Fibroblast of skin of abdomen (primary cell): ENCODE measurements at regions not wholly inside any gene's neighbourhood (a gene's known extent, or its start where the extent isn't known, plus 50 kb on each side); places are given as distances from the start of the nearest gene placed in this dataset.
"Not testable (repeated sequence)": the region's sequence is repeated elsewhere in the genome, so short reads cannot be mapped to it uniquely, and the experiment has no call there.

ENCODE experiments used
- DNase-seq: peaks from one replicate; pipeline ENCODE4 v3.0.0-alpha.2; 2013

DNA sequence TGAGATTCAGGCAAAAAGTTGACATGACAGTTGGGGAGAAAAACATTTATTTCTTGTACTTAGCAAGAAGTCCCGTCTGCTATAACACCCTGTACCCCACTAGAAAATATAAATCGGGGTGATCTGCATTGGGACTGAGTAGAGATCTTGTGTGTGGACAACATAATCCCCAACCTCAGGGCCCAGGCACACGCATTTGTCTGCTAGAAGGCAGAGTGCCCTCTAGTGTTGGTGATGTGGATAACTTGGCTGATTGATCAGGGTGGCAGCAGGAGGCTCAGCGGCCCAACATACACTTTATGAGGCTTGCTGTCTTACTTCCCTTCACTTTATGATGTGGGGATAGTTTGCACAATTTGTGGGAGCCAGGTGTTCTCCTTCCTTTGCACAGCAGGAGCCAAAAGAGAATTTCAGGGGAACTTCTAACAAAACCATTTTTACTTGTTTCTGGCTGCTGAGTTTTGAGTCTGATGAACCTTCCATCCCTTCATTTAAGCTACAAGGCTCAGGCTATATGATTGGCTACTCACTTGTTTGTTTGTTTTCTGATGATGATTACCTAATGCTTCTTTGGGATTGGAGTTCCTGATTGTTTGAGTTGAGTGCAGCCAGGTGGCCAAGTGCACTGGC is 263.2 kb downstream of the DMAC1 start:
- DNase-seq = peak; percentile 39

DNA sequence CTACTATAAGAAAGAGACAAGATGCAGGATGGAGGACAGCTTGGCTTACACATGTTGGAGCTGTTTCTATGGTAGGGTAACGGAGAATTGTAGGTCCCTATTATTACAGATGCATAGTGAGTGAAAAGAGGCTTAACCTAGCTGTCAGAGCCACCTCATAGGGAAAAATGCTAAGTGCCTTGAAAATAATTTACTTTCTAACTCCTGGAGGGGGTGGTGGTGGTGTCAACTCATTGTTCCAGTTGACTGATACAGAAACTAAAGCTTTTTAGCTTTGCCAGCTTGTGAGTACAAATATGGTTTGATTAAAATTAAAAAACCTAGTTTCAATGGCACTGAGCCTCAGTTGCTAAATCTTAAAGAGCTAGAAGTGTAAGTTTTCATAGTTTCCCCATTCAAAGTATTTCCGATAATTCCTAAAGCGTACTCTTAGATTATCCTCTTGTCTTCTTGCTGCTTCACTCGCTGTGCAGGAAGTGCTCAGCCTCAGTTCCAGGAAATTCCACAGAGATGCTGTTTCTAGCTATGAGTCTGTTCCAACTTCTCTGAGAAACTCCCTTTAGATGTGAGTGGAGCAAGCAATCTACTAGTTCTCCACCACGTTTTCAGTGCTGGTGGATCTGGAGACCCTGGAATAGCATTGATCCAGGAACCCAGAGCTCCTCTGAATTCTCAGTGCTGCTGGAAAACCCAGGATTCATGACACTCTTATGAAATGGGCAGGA is 265.2 kb downstream of the DMAC1 start:
- DNase-seq = no peak

DNA sequence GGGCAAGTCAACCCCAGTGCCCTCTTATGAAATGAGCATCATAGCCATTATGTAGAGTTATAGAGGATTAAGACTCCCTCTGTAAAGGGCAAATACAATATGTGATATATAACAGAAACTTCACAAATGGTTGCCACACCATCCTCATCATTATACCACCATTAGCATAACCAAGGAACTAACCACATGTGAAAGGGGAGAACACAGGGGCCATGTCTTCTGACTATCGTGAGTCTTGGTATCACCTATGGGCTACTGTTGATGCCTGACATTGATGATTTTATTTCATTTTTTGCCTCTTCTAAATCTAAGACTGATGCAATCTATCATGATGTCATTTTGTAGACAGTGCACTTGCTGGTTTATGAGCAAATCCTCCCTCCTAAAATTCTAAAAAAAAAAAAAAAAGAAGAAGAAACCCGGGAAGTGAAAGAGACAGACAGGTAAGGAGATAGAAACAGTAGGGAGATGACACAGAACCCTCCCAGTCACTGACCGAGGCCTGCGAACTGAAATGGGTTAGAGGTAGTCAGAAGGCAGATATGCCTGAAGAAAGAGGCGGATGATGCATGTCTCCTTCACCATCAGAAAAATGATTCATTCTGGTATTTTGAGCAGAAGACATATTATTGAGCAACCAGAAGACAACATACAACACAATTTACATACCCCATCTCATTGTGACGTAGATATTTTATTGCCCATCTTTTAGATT is 266.0 kb downstream of the DMAC1 start:
- no peak for DNase-seq

DNA sequence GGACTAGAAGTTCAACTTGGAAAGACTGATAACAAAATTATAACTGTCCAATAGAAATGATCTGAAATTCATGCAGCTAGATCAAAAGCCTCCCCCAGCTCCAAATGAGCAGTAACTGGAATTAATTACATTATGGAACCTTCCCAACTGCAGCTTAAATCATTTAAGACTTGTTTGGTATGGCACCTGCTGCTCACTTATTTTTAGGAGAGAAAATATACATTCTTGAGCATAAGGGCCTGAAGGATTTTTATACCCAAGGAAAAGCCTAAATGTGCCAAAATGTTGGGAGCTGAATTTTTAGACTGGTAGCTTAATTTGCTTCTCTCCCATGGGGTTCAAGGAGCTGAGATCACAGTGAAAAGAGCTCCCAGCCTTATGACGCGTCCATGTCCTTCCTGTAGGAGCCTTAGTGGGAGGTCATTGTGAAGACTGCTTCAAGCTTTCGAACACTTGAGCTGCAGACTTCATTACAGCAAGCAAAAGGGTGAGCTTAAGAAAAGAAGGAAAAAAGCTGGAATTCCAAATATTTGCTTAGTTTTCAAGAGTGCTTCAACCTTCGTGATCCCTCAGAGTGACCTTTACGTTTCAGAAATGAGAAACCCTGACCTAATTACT is 276.0 kb downstream of the DMAC1 start:
- no peak for DNase-seq

DNA sequence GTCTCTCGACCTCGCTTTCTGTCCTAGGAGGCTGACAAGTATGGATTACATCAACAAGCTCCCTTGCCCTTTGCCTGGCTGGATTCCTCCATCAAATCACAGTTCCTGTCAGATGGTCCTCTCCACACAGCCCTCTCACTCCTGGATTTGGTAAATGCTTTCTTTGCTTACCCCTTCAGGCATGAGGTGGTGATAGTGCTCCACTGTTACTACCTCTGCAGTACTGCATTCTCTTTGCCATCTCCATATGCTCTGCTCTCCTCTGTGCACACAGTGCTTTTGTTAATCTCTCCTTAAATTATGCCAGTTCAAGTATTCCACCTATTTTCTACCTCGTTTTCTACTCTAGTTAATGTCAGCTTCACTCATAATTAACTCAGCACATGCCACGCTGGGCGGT is 279.2 kb downstream of the DMAC1 start:
- DNase-seq = no peak

DNA sequence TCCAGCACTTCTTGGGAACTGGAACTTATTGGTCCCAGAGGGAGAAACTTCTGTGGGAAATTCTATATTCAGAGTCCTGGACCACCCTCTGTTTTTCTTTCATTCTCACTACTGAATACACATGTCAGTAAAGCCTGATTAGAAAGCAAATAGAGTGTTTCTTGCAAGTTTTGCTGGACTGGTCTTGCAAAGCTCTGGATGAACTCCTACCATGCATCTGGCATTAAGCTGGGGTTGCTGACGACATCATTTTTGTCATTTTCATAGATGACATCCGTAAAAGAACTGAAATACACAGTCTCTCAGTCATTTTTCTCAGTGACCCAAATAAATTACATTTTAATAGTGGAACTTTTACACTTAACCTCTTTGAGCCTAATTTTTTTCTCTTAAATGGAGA is 283.2 kb downstream of the DMAC1 start:
- no peak for DNase-seq

DNA sequence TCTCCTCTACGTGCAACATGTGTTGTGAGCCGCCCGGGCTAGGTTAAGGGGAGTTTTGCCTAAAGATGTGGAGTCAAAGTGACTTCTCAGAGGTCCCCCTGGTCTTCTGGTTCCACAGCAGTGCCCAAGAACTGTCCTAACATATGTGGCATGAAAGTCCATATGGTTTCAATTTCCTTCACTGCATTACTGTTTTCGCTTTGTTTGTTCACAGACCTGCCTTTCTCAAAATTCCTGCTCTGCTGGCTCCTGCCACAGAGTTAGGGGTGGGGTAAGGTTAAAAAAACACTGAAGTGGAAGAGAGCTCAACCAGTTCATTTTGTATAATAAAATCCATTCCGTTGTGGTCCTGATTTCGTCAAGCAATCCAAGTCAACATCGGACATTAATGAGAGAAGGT is 289.4 kb downstream of the DMAC1 start:
- DNase-seq = no peak

DNA sequence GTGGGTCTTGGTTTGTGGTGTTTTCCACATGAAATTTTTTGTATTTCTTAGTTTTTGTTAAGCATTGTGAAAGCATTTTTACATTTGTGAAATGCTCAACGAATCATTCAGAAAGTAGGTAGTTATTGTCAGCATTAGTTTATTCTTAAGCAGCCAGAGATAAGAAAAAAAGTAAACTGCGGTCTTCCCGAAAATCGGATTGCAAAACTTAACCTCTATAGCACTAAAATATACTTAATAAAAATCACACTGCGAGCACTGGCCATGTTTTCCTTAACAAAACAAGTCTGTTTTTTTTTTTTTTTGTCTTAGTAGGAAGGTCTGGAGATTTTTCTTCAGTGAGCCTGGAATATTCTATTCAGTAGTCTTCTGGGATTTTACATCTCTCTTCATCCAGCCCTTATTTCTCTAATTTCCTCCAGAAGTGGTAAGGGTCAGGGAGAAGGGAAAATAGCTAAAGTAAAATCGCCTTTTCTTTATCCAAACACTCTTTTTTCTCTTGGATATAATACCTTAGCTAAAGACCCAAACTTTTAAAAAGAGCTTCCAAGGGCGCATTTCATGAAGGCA is 289.9 kb downstream of the DMAC1 start:
- peak; percentile 2 for DNase-seq

DNA sequence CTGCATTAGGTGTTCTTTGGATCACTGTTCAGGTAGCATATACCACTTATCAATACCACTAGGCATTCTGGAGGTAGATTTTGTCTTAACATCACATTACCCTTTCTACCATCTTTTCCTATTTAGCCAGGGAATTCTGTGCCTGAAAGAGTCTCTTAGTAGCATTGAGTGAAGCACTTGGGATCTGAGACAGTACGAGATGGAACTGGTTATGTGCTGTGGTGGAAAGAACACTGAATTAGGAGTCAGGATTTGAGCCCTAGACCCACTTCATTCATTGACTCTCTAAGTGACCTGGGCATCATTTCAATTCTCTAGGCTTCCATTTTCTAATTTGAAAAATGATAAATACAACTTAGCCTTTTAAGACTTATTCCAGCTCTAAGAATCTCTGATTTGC is 291.1 kb downstream of the DMAC1 start:
- DNase-seq = no peak

DNA sequence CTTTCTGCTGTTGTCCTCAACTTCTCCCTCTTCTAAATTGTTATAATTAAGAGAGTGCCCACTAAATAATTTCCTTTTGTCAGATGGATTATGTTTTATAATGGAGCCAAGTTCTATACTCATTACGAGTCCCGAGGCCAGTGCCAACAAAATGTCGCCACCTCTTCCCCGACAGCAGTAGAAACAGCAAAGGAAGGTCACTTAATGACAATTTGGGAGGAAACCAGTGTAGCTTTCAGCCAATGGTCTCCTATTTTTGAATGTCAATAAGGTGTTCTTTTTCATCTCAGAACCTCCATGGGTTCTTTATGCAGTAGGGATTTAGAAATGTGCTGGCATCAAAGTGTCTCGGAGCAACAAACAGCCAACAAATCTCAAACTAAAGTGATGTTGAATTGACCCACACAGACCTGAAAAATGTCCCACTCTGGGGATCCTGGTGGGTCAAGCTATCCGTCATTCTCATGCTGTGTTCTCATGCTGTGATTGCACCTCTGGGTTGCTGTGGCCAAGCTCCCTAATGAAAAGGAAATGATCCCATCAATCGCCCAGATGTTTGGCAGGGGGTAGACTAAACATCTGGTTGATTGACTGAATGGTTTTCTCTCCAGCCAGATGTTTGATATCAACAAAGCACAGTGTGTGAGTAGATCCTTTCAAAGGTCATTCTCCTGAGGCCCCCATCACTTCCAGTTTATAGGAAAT is 291.9 kb downstream of the DMAC1 start:
- no peak for DNase-seq

DNA sequence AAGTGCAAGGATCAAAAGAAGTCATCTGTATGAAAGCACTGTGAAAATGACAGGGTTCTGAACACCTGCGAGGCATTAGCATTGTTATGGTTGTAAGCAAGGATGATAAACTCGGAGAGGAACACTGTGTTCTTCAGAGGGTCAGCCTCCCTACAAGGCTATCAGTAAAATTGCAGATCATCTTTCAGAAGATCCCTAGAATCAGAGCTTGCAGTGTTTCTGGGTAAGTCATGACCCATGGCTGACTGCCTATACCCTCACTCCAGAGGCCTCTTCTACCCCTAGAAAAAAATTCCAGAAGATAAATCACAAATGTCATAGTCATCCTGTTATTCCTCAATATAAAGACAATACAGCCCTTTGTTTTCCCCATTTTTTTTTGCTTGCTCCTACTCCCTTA is 292.6 kb downstream of the DMAC1 start:
- DNase-seq = no peak

DNA sequence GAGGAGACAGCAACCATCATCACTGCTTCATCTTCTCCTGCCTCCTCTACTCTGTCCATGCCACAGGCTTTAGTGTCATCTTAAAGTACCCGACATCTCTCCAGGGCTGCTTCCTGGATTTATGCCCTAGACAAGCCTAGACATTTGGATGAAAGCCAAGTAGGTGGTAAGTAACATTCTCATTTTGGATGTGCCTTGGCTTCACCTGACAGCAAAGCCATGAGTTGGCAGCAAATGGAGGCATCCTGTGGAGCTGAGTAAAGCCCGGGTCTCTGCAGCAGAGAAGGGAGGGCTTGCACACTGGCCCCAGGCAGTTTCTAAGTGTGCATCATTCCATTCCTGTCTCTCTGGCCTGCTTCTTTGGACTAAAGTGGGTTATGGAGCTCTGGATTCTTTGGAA is 299.1 kb downstream of the DMAC1 start:
- no peak for DNase-seq

DNA sequence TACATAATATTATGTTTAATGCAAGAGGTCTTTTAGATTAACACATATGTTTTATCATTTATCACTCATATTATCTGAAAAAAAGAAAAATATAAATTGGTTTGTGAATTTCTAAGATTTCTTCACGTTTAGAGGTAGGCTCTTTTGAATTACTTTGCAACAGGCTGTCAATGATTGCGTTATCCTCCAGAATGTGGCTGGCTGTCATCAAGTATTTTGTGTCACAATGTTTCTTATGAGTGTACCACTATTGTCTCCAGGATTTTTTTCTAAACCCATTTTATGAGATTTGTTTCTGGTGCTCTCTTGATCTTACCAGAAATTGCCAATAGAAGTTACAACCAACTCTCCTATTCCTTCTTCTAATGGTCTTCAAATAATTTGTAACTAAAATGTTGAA is 307.9 kb downstream of the DMAC1 start:
- DNase-seq = no peak

DNA sequence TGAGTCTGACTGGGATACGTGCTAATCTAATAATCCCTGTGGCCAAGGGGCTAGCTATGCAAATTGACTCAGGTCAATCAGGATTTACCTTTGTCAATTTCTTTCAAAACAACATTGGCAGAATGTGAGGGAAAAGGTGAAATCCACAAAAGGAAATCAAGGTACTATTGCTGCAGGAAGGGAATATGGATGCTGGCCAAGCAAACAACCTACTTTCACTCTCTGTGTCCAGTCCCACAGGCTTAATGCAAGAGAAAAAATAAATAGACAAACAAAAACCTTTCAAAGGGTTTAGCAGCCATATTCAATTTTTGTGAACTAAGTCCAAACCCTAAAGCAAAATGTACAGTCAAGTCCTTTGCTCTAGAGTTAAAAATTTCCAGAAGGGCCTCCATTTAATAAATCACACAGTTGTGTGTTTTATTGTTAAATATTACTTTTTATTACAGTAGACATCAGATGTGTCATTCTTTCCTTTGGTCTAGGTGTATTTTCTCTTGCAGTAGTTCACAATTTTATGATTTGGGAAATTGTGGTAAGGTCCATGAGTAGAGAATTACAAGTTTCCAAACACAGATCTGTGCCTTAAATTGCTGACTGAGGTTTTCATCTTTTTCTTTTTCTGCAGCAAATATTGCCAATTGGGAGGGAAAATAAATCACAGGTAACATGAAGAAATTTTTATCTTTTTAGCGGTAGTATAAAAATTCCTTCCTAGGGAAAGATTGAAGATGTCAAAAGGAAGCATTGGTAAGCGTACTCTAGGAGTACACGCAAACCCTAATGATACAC is 309.1 kb downstream of the DMAC1 start:
- DNase-seq = no peak

DNA sequence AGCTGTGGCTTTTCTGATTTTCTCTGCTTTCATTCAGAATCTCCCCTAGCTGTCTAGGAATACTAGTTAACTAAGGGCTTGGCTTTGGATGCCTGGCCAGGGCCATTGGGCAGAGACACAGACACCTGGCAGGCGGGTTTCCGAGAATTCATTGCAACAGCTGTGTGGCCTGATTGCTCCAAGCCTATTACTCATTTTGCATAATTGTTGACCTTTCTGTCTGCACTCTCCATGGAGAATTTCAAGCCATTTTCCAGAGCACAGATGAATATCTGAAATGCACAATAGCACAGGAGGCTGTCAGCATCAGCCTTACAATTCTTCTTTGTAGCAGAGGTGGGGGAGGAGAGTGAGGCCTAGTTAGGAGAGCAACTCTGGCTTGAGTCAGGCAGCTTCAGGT is 310.5 kb downstream of the DMAC1 start:
- DNase-seq = no peak

DNA sequence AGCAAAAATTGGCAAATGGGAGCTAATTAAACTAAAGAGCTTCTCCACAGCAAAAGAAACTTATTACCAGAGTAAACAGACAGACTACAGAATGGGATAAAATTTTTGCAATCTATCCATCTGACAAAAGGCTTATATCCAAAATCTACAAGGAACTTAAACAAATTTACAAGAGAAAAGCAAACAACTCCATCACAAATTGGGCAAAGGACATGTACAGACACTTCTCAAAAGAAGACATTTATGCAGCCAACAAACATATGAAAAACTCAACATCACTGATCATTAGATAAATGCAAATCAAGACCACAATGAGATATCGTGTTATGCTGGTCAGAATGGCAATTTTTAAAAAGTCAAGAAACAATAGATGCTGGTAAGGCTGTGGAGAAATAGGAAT is 315.6 kb downstream of the DMAC1 start:
- DNase-seq = not testable (repeated sequence)

DNA sequence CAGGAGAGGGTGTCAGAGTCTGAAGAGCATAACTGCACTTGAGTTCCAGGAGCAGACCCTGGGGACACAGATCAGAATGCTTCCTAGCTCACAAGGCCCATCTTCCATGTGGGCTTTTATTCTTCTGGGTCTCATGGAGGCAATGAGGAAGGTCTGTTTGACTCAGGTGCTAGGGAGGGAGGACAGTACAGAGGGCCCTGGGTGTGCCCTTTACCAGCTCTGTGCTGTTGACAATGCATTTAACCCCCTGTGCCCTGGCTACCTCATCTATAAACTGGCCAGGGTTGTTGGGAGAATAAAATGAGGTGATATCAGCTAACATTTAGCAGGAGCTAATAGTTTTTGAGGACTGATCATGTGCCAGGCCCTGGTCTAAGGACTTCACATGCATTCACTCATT is 318.0 kb downstream of the DMAC1 start:
- DNase-seq = no peak

DNA sequence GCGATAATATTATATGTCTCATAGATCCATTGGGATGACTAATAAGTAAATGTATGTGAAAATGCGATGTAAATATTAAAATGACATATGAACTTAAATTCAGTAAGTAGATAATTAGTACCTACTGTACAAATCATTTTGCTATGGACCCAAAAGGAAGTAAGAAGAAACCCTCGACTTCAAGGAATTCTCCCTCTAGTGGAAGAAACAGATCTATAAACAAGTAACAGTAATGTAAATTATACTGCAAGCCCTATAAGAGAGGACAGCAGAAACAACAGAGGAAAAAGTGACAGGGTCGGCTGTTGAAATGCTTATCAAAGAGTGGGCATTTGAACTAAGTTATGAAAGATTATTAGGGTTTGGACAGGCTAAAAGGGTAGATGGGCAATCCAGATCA is 320.3 kb downstream of the DMAC1 start:
- no peak for DNase-seq

DNA sequence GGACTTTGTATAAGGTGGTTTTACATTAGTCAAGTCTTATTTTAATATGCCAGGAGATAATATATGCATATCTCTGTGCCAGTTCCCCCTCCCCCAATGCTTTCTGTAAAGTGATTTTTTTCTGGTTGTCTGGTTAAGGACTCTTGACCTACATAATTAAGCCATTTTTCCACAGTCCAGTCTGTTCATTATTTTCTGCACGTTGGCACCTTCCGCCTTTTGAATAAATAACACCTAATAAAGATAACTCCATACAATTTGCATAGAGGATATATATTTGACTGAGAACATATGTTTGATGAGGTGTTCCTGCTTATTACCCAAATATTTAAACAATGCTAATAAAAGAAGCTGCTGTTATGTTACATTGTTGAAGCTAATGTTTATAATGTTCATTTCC is 320.9 kb downstream of the DMAC1 start:
- DNase-seq = no peak

DNA sequence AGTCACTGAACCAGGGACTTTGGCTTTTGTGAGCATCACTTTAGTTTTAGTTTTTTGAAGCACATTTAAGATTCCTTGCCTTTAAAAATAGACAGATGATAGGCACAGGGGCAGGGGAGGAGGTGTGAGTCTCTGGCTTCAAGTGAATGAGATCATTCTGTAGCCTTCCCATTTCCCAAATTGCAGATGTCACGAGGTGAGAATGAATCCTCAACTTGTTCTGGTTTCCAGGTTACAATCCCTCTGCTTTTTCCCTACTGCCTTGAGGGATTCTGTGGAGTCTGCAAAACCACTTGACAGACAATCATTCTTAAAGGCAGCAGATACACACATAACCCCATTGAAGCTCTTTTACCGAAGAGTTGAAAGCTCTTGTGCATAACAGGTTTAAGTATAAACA is 332.4 kb downstream of the DMAC1 start:
- DNase-seq = no peak

DNA sequence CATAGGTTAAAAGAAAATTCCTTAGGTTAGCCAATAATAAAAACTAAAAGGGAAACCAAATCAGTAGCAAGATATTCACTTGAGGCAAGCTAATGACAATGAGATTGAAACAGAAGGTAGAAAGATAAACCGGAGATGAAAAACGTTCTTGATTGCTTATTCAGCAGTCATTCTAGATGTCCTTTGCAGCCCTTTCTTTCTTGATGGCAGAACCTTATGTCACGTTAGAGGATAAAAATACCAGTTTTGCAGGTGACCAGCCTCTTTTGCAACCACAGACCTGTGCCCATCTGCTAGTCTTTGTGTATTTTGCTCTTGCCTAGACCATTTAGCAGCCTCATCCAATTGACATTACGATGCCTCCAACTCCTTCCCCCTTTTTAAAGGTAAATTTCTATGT is 337.8 kb downstream of the DMAC1 start:
- no peak for DNase-seq
